Left hindlimb (tissue), 1 donor: ENCODE measurements at regions not wholly inside any gene's neighbourhood (a gene's known extent, or its start where the extent isn't known, plus 50 kb on each side); places are given as distances from the start of the nearest gene placed in this dataset.

ENCODE experiments used
- DNase-seq: peaks from one replicate; pipeline ENCODE4 v3.0.0-alpha.2; 2018

DNA sequence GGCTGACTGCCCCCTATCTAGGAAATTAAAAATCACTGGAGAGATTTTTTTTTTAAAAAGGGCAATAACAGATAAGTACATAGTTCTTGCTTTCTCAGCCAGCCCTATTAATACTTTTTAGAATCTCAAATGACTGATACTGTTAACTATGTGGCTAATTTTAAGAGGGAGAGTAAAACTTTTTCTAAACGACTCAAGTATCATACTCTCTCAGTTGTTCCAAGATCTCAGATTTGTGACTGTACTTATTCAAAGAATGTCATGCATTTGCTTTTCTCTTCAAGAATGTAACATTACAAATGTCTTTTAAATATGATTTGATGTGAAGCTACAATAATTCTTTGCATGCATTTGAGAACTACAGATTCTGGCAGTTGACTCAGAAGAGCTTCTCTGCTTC is 55.4 kb upstream of the RAB11FIP2 start:
- no peak for DNase-seq

DNA sequence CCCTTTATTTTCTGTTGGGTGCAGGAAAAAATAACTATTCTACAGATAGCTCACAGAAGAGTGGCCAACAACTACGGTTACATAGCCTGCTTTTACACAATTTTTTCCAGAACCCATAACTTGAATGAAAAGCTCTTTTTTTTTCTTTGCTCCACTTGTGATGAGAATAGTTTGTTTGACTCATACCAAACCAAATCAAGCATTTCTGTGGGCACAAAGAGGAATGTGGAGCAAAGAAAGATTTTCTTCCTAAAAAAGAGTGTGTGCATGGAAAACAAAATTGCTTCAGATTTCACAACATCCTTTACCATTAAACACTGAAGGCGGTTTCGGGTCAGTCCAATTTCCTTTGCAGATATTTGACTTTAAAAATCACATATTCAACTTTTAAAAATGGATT is 54.8 kb upstream of the RAB11FIP2 start:
- DNase-seq = no peak
